ENCODE measurements at regions not wholly inside any gene's neighbourhood (a gene's known extent, or its start where the extent isn't known, plus 50 kb on each side); places are given as distances from the start of the nearest gene placed in this dataset.

DNA sequence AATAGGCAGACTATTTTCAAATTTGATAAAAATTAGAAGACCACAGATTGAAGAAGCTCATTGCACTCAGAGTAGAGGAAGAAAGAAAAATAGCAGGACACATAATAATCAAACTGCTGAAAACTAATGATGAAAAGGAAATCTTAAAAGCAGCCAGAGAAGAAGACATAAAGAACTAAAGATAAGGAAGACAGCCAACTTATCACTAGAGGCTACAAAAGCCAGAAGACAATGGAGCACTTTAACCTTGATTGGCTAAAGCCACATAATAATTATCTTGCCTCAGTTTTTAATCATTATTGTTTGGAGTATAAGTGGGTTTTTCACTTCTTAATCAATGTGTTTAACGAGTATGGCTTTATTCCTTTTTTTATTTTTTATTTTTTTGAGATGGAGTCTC is 397.6 kb downstream of the RNF144B start:
- in situ Hi-C loops (cut with MboI): no loop called here
- H3K9me1 ChIP-seq (ENCODE audit: control insufficient read depth, insufficient read depth, low read length): no peaks in the 10 kb centered on the region
- 0% methylated on average over 1 of the region's 1 CpG for WGBS (ENCODE audit: insufficient coverage, low coverage, missing lambda C conversion rate)
- no peaks in the 10 kb centered on the region for H3K9me3 ChIP-seq (replicated peaks; ENCODE audit: control insufficient read depth, insufficient read depth, low read depth, low read length)
- intact Hi-C loops (cut with micrococcal nuclease): no loop called here
- BruUV-seq (replicated peaks): no TSS peak
- no peaks in the 10 kb centered on the region for H3K27me3 ChIP-seq (ENCODE audit: control insufficient read depth in 2 of 2, insufficient read depth in 2 of 2, low read length in 2 of 2)
- H3K4me1 ChIP-seq (replicated peaks in 1 of 2; ENCODE audit: control insufficient read depth in 2 of 2, insufficient read depth in 2 of 2, low read length in 2 of 2): no peaks in the 10 kb centered on the region
- H3K9ac ChIP-seq (ENCODE audit: insufficient read depth in 1 of 2, low read depth in 2 of 2, low read length in 2 of 2): no peak overlapping the region
- no peak overlapping the region for H2AFZ ChIP-seq (ENCODE audit: low read depth, low read length)
- no peak for TF ChIP-seq TAF1 (IDR thresholded peaks at IDR 0.05; ENCODE audit: control insufficient read depth, extremely low read depth, insufficient read depth, low read length, severe bottlenecking)
- TF ChIP-seq YY1 (IDR thresholded peaks at IDR 0.05; ENCODE audit: borderline replicate concordance in 1 of 3, control insufficient read depth in 1 of 3, extremely low read depth in 1 of 3, insufficient read depth in 3 of 3, insufficient read length in 1 of 3, insufficient replicate concordance in 2 of 3, low read depth in 1 of 3, low read length in 2 of 3): no peak
- no peak for TF ChIP-seq ZNF282 (CRISPR knock-in tag; IDR thresholded peaks at IDR 0.05)
- TF ChIP-seq, protein P1, sequence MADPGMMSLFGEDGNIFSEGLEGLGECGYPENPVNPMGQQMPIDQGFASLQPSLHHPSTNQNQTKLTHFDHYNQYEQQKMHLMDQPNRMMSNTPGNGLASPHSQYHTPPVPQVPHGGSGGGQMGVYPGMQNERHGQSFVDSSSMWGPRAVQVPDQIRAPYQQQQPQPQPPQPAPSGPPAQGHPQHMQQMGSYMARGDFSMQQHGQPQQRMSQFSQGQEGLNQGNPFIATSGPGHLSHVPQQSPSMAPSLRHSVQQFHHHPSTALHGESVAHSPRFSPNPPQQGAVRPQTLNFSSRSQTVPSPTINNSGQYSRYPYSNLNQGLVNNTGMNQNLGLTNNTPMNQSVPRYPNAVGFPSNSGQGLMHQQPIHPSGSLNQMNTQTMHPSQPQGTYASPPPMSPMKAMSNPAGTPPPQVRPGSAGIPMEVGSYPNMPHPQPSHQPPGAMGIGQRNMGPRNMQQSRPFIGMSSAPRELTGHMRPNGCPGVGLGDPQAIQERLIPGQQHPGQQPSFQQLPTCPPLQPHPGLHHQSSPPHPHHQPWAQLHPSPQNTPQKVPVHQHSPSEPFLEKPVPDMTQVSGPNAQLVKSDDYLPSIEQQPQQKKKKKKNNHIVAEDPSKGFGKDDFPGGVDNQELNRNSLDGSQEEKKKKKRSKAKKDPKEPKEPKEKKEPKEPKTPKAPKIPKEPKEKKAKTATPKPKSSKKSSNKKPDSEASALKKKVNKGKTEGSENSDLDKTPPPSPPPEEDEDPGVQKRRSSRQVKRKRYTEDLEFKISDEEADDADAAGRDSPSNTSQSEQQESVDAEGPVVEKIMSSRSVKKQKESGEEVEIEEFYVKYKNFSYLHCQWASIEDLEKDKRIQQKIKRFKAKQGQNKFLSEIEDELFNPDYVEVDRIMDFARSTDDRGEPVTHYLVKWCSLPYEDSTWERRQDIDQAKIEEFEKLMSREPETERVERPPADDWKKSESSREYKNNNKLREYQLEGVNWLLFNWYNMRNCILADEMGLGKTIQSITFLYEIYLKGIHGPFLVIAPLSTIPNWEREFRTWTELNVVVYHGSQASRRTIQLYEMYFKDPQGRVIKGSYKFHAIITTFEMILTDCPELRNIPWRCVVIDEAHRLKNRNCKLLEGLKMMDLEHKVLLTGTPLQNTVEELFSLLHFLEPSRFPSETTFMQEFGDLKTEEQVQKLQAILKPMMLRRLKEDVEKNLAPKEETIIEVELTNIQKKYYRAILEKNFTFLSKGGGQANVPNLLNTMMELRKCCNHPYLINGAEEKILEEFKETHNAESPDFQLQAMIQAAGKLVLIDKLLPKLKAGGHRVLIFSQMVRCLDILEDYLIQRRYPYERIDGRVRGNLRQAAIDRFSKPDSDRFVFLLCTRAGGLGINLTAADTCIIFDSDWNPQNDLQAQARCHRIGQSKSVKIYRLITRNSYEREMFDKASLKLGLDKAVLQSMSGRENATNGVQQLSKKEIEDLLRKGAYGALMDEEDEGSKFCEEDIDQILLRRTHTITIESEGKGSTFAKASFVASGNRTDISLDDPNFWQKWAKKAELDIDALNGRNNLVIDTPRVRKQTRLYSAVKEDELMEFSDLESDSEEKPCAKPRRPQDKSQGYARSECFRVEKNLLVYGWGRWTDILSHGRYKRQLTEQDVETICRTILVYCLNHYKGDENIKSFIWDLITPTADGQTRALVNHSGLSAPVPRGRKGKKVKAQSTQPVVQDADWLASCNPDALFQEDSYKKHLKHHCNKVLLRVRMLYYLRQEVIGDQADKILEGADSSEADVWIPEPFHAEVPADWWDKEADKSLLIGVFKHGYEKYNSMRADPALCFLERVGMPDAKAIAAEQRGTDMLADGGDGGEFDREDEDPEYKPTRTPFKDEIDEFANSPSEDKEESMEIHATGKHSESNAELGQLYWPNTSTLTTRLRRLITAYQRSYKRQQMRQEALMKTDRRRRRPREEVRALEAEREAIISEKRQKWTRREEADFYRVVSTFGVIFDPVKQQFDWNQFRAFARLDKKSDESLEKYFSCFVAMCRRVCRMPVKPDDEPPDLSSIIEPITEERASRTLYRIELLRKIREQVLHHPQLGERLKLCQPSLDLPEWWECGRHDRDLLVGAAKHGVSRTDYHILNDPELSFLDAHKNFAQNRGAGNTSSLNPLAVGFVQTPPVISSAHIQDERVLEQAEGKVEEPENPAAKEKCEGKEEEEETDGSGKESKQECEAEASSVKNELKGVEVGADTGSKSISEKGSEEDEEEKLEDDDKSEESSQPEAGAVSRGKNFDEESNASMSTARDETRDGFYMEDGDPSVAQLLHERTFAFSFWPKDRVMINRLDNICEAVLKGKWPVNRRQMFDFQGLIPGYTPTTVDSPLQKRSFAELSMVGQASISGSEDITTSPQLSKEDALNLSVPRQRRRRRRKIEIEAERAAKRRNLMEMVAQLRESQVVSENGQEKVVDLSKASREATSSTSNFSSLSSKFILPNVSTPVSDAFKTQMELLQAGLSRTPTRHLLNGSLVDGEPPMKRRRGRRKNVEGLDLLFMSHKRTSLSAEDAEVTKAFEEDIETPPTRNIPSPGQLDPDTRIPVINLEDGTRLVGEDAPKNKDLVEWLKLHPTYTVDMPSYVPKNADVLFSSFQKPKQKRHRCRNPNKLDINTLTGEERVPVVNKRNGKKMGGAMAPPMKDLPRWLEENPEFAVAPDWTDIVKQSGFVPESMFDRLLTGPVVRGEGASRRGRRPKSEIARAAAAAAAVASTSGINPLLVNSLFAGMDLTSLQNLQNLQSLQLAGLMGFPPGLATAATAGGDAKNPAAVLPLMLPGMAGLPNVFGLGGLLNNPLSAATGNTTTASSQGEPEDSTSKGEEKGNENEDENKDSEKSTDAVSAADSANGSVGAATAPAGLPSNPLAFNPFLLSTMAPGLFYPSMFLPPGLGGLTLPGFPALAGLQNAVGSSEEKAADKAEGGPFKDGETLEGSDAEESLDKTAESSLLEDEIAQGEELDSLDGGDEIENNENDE (IDR thresholded peaks at IDR 0.05; ENCODE audit: low read depth, low read length): no peak
- TF ChIP-seq ZNF75A (CRISPR knock-in tag; IDR thresholded peaks at IDR 0.05): no peak
- TF ChIP-seq MAFK (IDR thresholded peaks at IDR 0.05; ENCODE audit: low read length): no peak
- CTCF ChIA-PET (ENCODE audit: low intra/inter-chr PET ratio): no interaction called here
- no peak for DNase-seq (ENCODE audit: extremely low read depth in 1 of 4, low spot score in 3 of 4)
- no peaks in the 10 kb centered on the region for H3K36me3 ChIP-seq (ENCODE audit: control insufficient read depth, insufficient read depth, low read length)
- ATAC-seq: no peak
- no peak for FAIRE-seq
- no peaks in the 10 kb centered on the region for H4K20me1 ChIP-seq (replicated peaks; ENCODE audit: control insufficient read depth, insufficient read depth, low read length)
- no peak overlapping the region for H3K4me2 ChIP-seq (ENCODE audit: insufficient read depth, low read length)
- H3K27ac ChIP-seq (ENCODE audit: extremely low read depth, low read depth, low read length): no peak overlapping the region
- no peaks in the 10 kb centered on the region for H3K79me2 ChIP-seq (ENCODE audit: control insufficient read depth, insufficient read depth, low read length)
- POLR2A ChIA-PET: no interaction called here
- no peak overlapping the region for H3K4me3 ChIP-seq
